HepG2 (cell line): ENCODE measurements at regions not wholly inside any gene's neighbourhood (a gene's known extent, or its start where the extent isn't known, plus 50 kb on each side); places are given as distances from the start of the nearest gene placed in this dataset.
A peak's percentile ranks its signal among the peaks of the same experiment; 100 is the strongest.

Source experiments
- ATAC-seq: fragments of 200-7000 bp; cut with Tn5 transposase; 3 replicates; pipeline ENCODE4 v1.9.1; 2020; ENCODE audit warnings: mild to moderate bottlenecking, moderate library complexity
- BruUV-seq: library from RNA; stranded (reverse); fragments of 400-500 nt; replicated peaks from 2 replicates; lab custom pipeline; 2021; lab: Mats Ljungman, UMichigan
- CTCF ChIA-PET: fragments of 300-600 bp; formaldehyde crosslinking; extraction: SDS; loops from one replicate; lab custom pipeline; 2021; ENCODE audit warnings: low total read pairs, inconsistent platforms, low intra/inter-chr PET ratio; lab: Yijun Ruan, JAX
- POLR2A ChIA-PET: fragments of 350-600 bp; sonication (Branson Sonifier 250); formaldehyde crosslinking; loops from one replicate; lab custom pipeline; 2020; ENCODE audit warnings: antibody characterized with exemption, inconsistent platforms; lab: Yijun Ruan, JAX
- DNase-seq: peaks from one replicate; pipeline ENCODE4 v3.0.0-alpha.2; 2015; ENCODE audit warnings: low spot score
- FAIRE-seq: peaks from 3 replicates; lab custom pipeline; 2011; peaks lifted over from hg19 to GRCh38; lab: Jason Lieb, UNC
- H2AFZ ChIP-seq: one replicate; pipeline ENCODE4 v1.6.1; 2011; ENCODE audit warnings: low read length, inconsistent platforms
- H3K27ac ChIP-seq: fragments of 300-600 bp; 3 replicates; pipeline ENCODE4 v1.8.0; 2011; ENCODE audit warnings: mixed run types, mild to moderate bottlenecking, mixed read lengths, low read length, inconsistent platforms; ENCODE audit not compliant: insufficient read depth; ENCODE audit errors: extremely low read length
- H3K27me3 ChIP-seq, 2 experiments: fragments of 200-600 bp in 1 of 2; 2 replicates in 1 of 2; 3 replicates in 1 of 2; pipeline versions ENCODE4 v1.6.0 to v1.8.0; 2011; ENCODE audit warnings: low read length in 2 of 2, mild to moderate bottlenecking in 2 of 2, moderate library complexity in 2 of 2, inconsistent platforms in 1 of 2; ENCODE audit not compliant: insufficient read depth in 2 of 2, control insufficient read depth in 1 of 2
- H3K36me3 ChIP-seq, 2 experiments: fragments of 200-600 bp in 1 of 2; replicated peaks in 1 of 2; 2 replicates in 1 of 2; 3 replicates in 1 of 2; pipeline versions ENCODE4 v1.5.1 to v1.8.0; 2011; ENCODE audit warnings: low read length in 2 of 2, inconsistent platforms in 1 of 2; ENCODE audit not compliant: insufficient read depth in 2 of 2, control insufficient read depth in 1 of 2
- H3K4me1 ChIP-seq: 2 replicates; pipeline ENCODE4 v1.5.1; 2012; ENCODE audit warnings: low read length, inconsistent platforms; ENCODE audit not compliant: insufficient read depth
- H3K4me2 ChIP-seq: 2 replicates; pipeline ENCODE4 v1.6.0; 2011; ENCODE audit warnings: low read depth, low read length, inconsistent platforms
- H3K4me3 ChIP-seq, 3 experiments: fragments of 200-600 bp in 1 of 3; sonication (generic), shearing (Covaris generic) in 1 of 3; replicated peaks in 1 of 3; 2 replicates each; pipeline ENCODE4 v1.5.1; 2011 to 2016; ENCODE audit warnings: low read length in 3 of 3, inconsistent platforms in 2 of 3, low read depth in 2 of 3, mild to moderate bottlenecking in 2 of 3, control low read depth in 1 of 3, mixed read lengths in 1 of 3; ENCODE audit not compliant: insufficient read depth in 1 of 3
- H3K79me2 ChIP-seq: one replicate; pipeline ENCODE4 v1.6.1; 2011; ENCODE audit warnings: low read length, inconsistent platforms; ENCODE audit not compliant: insufficient read depth
- H3K9ac ChIP-seq: 2 replicates; pipeline ENCODE4 v1.6.0; 2011; ENCODE audit warnings: mild to moderate bottlenecking, low read depth, low read length, inconsistent platforms; ENCODE audit not compliant: insufficient read depth
- H3K9me3 ChIP-seq: 2 replicates; pipeline ENCODE4 v1.5.1; 2012; ENCODE audit warnings: mild to moderate bottlenecking, low read length
- H4K20me1 ChIP-seq: 2 replicates; pipeline ENCODE4 v1.6.0; 2011; ENCODE audit warnings: inconsistent platforms, mild to moderate bottlenecking, low read length, moderate library complexity; ENCODE audit not compliant: insufficient read depth
- MAFF ChIP-seq: IDR thresholded peaks from 2 replicates; pipeline ENCODE4 v1.6.1; 2011; ENCODE audit warnings: low read depth, low read length, improper control_type of control experiment
- MAFK ChIP-seq, 2 experiments: IDR thresholded peaks in 1 of 2; conservative IDR thresholded peaks in 1 of 2; 2 replicates each; pipeline ENCODE4 v1.6.1; 2011; ENCODE audit warnings: improper control_type of control experiment in 2 of 2, low read length in 2 of 2
- TP53 ChIP-seq: sonication (generic); formaldehyde crosslinking; conservative IDR thresholded peaks from 2 replicates; pipeline ENCODE4 v1.4.0; 2020; ENCODE audit warnings: missing genetic modification reagents
- ZBTB42 ChIP-seq: sonication (generic); formaldehyde crosslinking; IDR thresholded peaks from 2 replicates; pipeline ENCODE4 v1.5.0; 2020; ENCODE audit warnings: mild to moderate bottlenecking, missing genetic modification reagents
- ZSCAN12 ChIP-seq: sonication (generic); formaldehyde crosslinking; IDR thresholded peaks from 2 replicates; pipeline ENCODE4 v1.9.0; 2021; ENCODE audit warnings: mild to moderate bottlenecking, missing genetic modification reagents
- WGBS: methylation state at CpG from one replicate; pipeline ENCODE4 v1.1.6; 2017; ENCODE audit warnings: low lambda C conversion rate; 5-methylcytosine and 5-hydroxymethylcytosine counted together
- in situ Hi-C: cut with HindIII; loops from 2 replicates; pipeline ENCODE4 v1.10.0; 2017; ENCODE audit warnings: low pct_unique_long_range_greater_than_20kb; ENCODE audit not compliant: extremely low pct_ligation_motif_present
- intact Hi-C: fragments of 100-400 bp; cut with micrococcal nuclease; formaldehyde crosslinking; loops from one replicate; pipeline ENCODE4 v1.10.0; 2022; ENCODE audit not compliant: unreplicated experiment

- ChIA-PET CTCF (no interaction called here), POLR2A (no interaction called here)
- H3K79me2 ChIP-seq: no peaks in the 10 kb centered on the region
- no peak overlapping the region for H3K27ac ChIP-seq
- no peaks in the 10 kb centered on the region for H3K36me3 ChIP-seq
- no TSS peak for BruUV-seq
- no peak overlapping the region for H2AFZ ChIP-seq
- no peaks in the 10 kb centered on the region for H4K20me1 ChIP-seq
- intact Hi-C loops (no loop called here), in situ Hi-C loops (no loop called here)
- no peaks in the 10 kb centered on the region for H3K9me3 ChIP-seq
- 30% methylated on average over 6 of the region's 6 CpGs for WGBS
- DNase-seq: no peak
- H3K4me1 ChIP-seq: no peaks in the 10 kb centered on the region
- no peaks in the 10 kb centered on the region for H3K27me3 ChIP-seq
- no peak overlapping the region for H3K9ac ChIP-seq
- no peak for ATAC-seq
- FAIRE-seq: no peak
- no peak overlapping the region for H3K4me3 ChIP-seq
- TF ChIP-seq ZSCAN12 (no peak), TP53 (no peak)
- H3K4me2 ChIP-seq: no peak overlapping the region
These were observed 103.5 kb downstream of the SCP2D1 start for GRCh38 chr20:18916886-18917750.

GRCh38 chr20:18919996-18920395 is 106.4 kb downstream of the SCP2D1 start:
- POLR2A ChIA-PET: no interaction called here
- no peak overlapping the region for H3K4me2 ChIP-seq
- no peak for FAIRE-seq
- ATAC-seq: no peak
- H3K4me1 ChIP-seq: no peaks in the 10 kb centered on the region
- intact Hi-C loops (no loop called here), in situ Hi-C loops (no loop called here)
- no peaks in the 10 kb centered on the region for H3K36me3 ChIP-seq
- H2AFZ ChIP-seq: no peak overlapping the region
- H3K9ac ChIP-seq: no peak overlapping the region
- no peak overlapping the region for H3K4me3 ChIP-seq
- WGBS: 18% methylated on average over 3 of the region's 3 CpGs
- H3K27me3 ChIP-seq: no peaks in the 10 kb centered on the region
- no peaks in the 10 kb centered on the region for H3K79me2 ChIP-seq
- H3K27ac ChIP-seq: no peak overlapping the region
- TF ChIP-seq MAFK (conservative IDR thresholded peaks at IDR 0.05 in 1 of 2, IDR thresholded peaks at IDR 0.05 in 1 of 2; ENCODE audit: low read length in 2 of 2) (peak; percentile 64 to 81), ZBTB42 (no peak), MAFF (peak; percentile 50)
- BruUV-seq: no TSS peak
- H3K9me3 ChIP-seq: no peaks in the 10 kb centered on the region
- CTCF ChIA-PET: no interaction called here
- no peaks in the 10 kb centered on the region for H4K20me1 ChIP-seq
- DNase-seq: no peak
